Middle frontal gyrus (tissue), 1 donor: ENCODE measurements at regions not wholly inside any gene's neighbourhood (a gene's known extent, or its start where the extent isn't known, plus 50 kb on each side); places are given as distances from the start of the nearest gene placed in this dataset.

Source experiments
- DNase-seq: peaks from one replicate; pipeline ENCODE4 v3.0.0-alpha.2; 2015; ENCODE audit warnings: low spot score; ENCODE audit errors: extremely low spot score

DNA sequence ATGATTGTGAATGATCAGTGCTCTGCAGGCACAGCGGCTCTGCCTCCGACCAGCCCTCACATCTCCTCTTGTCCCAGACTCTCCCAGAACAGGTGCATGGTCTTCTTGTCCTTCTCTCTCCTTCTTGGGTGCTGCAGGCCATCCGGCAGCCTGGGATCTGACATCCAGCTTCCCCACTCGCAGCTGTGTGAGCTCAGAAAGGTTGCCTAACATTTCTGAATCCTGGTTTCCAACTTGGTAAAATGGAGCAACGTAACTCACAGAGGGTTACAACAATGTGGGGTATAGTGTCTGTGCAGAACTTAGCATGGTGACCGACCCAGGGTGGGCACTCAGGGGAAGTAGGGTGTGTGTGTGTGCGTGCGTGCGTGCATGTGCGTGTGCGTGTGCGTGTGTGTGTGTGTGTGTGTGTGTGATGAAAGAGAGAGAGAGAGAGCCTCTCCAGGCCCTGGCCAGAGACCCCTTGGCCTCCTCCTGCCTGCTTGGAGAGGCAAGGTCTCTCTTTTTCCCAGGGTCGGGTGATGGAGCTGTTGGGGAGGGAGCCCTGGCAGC lies 110.1 kb downstream of the SNX5 start:
- no peak for DNase-seq

DNA sequence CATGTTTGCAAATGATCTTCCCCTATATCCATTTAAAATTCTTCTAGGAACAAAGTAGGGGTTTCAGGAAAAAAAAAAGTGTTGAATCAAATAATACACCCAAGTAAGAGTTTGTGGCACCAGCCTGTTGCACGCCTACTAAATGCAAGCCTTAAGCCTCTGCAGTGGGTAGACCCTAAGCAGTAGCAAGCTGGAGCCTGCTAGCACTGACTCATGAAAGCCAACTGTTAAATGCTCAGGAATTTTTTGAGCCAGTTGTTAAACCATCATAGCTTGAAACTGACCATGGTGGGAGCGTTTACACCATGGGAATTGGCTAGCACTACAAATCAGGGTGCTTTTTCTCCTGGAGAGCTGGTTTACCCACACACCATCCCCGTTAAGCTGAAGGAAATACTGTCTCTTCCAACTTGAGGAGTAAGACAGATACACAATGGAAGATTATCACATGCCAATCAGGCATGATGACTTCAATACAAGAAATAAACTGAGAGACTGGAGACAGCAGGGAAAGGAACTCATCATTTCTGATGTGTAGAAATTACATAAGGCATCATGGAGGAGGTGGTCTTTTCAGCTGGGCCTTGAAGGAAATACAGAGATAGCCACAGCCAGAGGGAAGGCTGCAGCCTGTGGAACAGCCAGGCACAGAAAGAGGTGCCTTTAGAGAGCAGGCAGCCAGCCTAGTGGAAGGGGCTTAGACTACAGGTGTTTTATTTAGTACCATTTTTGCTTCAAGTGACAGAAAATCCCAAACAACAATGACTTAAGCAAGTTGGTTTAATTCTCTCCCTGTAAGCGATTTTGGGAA lies 110.8 kb downstream of the SNX5 start:
- no peak for DNase-seq

DNA sequence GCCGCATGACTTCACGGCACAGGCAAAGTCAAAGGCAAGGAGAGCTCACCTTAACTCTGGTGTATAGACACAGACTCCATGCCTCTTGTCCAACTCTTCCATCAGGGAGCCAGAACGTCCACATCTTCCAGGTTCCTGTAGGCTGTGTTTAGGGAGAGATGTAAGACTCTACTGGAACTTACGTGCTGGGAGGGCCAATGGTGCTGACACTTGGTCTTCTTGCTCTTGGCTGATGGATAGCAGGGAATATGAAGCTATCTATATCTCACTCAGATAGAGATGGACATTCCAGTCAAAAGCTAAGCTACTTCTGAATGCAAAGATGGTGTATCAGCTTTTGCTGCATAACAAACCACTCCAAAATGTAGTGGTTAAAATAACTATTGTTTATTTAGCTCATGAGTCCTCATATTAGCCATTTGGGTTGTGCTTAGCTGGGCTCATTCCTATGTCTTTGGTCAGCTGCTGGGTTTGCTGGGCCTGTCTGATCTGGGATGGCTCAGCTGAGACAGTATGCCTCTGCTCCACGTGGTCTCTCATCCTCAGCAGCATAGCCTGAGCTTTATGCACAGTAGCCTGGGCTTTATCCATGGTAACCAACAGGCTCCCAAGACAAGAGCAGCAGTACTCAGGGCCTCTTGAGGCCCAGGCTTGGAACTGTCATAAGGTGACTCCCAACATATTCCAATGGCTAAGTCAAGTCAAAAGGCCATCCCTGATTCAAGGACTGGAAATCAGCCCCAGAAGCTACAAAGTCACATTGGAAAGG lies 111.6 kb downstream of the SNX5 start:
- DNase-seq, result no peak

DNA sequence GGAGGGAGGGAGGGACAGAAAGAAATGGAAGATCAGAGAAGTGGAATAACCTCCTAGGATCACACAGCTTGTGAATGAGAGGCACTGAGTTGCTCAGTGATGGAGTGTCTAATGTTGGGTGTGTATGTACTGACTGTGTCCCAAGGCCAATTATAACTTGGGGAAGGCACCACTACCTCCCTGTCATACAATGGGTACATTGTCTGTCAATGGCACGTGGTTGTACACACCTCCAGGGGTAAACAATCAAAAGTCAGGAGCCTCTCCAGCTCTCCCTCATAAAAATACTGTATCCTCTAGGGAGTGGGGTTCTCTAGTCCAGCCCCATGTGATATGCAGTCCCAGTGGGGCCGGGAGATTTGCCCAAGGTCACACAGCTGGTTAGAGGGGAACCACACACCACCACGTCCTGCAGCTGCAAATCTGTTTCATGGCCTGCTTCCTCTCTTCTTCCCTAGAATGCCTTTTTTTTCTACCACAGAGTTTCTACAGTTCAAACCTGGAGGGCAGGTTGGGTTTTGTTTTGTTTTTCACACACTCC lies 112.5 kb downstream of the SNX5 start:
- DNase-seq, result no peak

DNA sequence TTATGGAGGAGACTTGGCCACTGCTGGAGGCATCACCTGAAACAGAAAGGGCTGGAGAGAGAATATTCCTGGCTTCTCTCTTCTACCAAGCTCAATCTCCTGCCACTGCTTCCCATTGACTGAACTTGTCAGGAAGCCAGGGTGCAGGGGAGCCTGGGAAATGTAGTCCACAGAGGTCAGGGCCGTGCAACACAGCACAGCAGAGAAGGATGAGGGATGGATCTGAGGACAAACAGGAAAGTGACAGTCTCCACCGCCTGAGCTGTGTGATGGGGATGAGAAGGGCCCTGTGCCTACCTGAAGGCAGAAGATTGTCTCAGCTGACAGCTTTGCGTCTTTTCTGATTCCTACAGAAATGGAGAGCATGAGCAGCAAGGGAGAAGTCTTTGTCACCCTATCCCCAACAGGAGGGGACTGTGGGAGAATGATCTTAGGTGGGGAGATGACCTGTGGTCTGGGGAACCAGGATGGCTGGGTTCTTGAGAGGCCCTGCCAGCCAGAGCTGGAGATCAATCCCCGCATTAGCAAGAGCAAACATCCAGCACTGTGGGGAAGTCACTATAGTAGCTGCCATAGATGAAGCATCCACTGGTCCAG lies 114.2 kb downstream of the SNX5 start:
- DNase-seq, result peak; percentile 18

DNA sequence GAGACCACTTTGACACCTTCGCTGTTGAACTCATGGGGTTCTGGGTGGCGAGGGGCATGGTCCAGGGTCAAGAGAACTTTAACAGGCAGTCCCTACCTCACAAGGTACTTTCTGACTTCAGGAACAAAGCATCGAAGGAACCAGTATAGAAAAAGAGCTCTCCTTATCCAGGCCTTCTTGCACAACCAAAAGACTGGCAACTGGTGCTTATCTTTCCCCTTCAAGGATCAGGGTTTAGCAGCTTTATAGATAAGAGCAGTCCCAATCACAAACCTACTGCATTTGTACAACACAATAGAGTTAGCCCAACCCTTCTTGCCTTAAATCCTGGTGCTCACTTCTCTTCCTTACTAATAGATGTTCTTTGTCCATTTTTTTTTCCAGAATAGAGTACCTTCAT lies 116.3 kb downstream of the SNX5 start:
- DNase-seq, result no peak

DNA sequence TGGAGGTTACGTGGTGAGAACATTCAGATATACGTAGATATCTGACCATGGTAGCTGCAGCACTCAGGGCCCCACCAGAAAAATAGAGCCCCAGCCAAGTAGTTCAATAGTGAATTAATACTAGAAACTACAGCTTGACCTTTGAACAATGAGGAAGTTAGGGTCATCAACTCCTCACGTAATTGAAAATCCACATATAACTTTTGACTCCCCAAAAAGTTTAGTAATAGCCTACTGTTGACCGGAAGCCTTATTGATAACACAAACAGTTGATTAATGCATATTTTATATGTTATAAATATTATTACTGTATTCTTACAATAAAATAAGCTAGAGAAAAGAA lies 117.9 kb downstream of the SNX5 start:
- DNase-seq, result no peak

DNA sequence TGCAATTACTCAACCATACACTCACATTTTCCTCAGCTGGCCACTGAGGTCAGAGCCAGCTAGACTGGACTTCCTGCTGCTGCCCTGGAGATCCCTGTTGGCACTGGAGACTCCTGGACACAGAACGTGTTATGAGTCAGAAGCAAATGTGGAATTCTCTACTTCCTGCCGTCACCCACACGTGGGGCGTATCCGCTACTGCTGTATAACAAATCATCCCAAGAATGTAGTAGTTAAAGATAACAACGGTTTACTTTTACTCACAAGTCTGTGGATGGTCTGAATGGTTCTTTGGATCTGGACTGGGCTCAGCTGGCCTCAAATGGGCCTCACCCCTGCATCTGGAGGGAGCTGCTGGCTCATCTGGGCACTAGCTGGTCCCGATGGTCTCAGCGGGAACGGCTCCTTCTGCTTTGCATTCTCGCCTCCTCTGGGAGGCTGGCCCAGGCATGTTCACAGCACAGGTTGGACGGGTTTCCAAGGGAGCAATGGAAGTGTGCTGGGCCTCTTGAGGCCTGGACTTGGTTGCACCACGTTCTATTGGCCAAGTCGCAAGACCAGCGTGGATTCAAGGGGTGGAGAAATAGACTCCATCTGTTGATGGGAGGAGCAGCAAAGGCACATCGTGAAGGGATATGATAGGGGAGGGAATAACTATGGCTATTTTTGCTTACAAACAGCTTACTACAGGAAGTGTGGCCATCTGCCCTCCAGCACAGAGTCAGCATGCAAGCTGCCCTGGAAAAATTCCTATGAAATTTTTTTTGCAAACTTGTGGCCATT lies 118.5 kb downstream of the SNX5 start:
- DNase-seq, result no peak

DNA sequence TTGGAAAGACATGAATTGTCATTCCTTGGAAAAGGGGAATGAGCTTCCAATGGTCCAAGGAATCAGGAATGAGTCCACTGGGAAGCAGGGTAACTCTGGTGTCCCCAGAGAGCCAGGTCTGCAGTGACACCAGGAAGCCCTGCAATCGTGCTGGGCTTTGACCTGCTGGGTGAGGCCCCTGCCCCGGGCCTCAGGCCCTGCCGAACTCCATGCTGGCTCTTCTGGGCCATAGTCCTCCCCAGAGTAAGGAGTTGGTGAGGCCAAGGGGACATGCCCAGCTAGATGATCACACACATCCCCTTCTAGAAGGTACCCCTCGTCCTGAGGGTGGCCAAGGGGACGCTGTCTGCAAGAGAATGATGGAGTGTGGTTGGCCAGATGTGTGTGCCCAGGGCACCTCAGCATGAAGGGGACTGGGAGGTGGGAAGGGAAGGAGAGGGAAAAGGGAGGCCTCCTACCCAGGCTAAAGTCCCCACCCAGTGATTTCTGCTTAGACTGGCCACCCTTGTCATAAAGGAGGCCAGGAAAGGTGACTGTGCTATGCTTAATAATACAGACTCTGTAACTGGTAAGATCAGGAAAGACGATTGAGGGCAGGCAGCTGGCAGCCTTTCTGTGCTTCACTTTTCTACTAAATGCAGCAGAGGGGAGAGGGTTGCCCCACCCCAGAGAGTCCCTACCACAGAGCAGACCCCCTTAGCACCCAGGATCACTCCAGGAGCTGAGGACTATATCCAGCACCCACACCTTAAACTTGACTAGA lies 119.3 kb downstream of the SNX5 start:
- DNase-seq, result no peak

DNA sequence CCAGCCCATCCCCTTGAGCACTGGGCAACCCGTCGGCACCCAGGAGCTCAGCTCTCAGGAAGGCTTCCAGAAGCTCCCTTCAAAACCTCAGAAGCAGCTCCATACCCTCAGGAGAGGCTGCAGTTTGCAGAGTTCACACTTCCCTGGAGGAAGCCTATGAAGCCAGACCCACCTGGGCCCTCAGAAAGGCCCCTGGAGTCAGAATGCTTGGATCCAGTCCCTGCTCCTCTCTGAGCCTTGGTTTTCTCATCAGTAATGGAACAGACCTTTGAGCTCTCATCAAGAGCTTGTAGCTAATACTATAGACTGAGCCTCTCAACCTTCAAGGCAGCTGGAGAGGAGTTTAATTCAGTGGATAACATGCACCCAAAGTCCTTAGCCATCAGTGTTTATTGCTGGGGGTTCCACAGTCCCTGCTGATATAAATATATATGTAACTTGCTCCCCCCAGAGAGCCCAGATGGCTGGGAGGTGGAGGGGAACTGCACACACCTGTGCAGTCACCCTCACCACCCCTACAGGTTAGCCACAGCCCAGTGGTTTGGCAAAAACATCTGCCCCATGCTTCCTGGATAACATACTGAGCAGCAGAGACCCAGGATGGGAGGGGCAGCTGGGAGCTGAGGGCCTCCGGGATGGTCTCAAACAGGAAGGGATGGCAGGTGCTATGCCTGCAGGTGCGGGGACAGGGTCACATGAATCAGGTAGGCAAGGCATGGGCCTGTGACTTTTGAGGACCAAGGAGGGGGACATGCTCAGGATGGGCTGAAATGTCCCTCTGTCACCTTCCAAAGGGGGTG lies 120.1 kb downstream of the SNX5 start:
- DNase-seq, result no peak

DNA sequence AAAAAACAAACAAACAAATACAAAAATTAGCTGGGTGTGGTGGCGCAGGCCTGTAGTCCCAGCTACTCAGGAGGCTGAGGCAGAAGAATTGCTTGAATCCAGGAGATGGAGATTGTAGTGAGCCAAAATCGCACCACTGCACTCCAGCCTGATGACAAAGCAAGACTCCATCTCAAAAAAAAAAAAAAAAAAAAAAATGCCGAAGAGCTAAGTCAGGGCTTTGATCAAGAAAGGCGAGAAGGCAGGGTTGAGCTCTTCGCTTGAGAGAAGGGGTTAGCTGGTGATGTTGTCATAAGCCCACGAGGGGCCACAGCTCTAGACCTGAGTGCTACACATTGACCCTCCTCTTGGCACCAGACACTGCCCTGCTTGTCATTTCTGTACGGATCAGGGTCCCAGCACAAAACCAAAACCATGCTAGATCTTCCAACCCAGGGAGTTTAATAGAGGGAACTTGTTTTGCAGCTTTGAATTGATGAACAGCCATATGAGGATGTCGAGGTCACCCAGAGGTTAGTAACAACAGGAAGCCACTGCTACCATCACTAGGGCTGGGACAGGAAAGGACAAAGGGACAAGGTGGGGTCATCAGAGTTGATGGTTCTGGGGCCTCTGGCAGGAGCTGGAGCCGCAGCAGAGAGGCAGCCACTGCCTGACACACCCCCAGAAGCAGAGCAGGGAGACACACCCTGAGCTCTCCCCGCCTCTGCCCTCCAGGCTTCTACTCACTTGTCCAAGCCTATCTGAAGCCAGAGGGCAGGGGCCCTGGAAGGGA lies 122.7 kb downstream of the SNX5 start:
- DNase-seq, result no peak

DNA sequence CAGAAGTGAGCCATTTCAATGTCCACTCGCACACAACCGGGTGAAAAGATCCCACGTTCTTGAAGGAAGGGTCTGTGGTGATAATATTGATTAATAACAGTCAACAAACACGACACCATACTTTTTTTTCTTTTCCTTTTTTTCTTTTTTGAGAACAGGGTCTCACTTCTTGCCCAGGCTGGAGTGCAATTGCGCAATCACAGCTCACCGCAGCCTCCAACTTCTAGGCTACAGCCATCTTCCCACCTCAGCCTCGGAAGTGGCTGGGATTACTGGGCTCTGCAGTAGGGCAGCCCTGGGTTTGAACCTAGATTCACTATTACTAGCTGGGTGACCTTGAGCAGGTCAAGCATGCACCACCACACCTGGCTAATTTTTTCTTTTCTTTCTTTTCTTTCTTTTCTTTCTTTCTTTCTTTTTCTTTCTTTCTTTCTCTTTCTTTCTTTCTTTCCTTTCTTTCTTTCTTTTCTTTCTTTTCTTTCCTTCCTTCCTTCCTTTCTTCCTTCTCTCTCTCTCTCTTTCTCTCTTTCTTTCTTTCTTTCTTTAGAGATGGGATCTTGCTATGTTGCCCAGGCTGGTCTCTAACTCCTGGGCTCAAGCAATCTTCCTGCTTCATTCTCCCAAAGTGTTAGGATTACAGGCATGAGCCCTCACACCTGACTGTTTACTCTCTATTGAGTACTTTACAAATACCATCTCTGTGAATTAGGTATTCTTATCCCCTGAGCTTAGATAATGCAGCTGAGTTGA lies 123.9 kb downstream of the SNX5 start:
- no peak for DNase-seq

DNA sequence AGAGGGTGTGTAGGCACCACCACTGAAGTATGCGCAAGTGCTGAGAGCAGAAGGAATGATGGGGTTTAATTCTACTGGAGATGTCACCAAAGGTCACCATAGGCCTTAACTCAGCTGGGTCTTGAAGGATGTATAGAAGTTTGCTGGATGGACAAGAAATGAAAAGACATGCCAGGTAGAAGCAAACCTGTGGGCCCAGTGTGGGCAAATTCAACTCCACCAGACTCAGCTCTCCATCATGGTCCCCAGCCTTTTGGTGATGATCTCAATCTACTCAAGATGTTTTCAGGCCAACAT lies 124.5 kb downstream of the SNX5 start:
- DNase-seq, result no peak

DNA sequence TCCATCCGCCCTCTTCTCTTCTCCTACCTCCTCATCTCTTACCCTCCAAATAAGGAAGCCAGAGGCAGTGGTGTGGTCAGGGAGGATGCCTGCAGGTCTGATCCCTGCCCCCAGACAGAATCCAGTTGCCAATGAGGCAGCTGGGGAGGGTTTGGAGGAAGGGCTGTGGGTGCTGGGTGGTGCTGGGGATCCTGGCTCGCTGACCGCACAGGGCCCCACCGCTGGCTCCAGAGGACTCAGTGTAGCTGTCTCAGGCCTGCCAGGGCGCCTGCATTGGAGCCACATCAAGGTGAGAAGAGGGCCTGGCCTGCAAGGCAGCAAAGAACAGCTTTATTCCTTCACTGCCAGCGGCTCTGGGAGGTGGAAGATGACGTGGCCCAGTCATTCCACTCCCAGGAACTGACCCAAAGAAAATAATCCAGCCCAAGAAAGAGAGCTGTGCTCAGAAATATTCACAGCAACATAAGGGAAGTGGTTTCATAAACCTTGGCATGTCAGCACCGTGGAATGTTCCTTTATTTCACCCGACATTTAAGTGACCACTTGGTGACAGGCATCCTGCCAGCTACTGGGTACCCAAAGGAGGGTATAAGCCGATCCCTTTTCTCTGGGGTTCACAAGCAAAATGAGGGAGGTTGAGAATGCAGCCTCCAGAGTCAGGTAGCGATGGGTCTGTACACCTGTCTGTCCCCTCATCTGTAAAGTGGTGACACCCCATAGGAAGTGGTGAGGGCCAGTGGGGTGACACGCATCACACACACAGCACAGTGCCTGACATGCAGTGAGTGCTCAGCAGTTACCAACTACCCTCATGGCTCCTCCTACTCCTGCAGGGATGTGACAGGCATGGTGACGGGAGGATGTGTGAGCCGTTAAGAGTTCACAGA lies 125.1 kb downstream of the SNX5 start:
- DNase-seq, result no peak

DNA sequence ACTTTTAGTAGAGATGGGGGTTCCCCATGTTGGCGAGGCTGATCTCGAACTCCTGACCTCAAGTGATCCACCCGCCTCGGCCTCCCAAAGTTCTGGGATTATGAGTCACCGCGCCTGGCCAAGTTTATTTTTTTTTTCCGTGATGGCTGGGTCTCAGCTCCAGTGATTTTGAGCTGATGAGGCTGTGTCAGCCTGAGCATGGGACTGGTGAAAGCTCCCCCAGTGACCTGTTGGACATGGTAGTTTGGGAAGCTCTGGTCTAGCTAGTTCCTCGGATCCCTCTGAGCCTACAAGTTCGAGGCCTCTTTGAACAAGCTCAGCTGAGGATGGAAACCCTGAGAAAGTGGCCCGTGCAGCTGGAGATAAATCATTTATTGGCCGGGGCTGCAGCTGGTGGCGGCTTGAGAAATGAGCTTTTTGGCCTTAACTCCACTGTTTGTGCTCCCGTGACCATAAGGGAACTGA lies 126.8 kb downstream of the SNX5 start:
- no peak for DNase-seq

DNA sequence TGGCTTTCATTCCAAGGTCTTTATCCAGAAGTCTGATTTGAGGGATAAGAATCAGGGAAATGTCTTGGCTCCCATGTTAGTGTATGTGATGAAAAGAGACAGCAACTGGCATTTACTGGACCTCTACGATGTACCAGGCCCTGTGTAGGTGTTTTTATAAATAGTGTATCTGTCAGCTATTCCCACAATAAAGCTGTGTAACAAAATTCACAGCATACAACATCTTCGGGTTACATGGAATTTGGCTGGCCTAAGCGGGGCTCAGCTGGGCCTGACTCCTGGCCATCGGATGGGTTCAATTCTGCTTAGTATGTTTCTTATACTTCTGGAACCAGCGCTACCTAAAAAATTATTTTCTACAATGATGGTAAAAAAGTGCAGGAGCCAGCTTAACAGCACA lies 128.2 kb downstream of the SNX5 start:
- no peak for DNase-seq

DNA sequence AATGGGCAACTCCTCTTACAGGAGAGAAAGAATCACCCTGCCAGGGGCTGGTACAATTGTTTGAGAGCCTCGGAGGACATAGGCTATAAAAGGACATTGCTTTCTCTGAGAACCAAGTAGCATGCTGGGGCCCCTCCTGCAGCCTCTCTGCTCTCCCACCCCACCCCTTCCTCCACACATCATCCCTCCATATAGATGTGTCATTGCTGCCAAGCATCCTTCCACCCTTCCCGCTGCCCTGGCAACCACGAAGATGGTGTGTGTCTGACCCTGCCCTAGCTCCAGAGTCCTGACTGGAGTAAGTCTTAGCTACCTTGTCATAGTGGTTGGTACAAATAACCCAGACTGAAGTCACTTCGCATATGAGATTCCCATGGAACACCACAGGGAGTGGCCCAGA lies 129.7 kb downstream of the SNX5 start:
- DNase-seq, result no peak
